ENCODE measurements at regions not wholly inside any gene's neighbourhood (a gene's known extent, or its start where the extent isn't known, plus 50 kb on each side); places are given as distances from the start of the nearest gene placed in this dataset.

DNA sequence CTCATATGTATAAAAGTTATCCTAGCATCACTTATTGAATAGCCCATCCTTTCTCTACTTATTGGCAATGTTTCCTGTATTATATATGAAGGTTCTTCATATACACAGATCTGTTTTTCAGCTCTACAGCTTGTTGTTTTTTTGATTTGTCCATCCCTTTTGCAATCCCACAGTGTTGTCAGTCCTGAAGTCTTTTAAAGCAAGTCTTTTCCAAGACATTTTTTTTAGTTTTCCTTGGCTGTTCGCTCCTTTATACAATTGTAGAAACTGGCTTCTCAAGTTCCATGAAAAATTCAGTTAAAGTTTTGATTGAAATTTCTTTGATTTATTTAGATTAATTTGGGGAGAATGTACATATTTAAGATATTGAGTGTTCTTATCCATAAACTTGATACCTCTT is 295.3 kb upstream of the SORL1-AS1 start:
- TF ChIP-seq, protein P1, sequence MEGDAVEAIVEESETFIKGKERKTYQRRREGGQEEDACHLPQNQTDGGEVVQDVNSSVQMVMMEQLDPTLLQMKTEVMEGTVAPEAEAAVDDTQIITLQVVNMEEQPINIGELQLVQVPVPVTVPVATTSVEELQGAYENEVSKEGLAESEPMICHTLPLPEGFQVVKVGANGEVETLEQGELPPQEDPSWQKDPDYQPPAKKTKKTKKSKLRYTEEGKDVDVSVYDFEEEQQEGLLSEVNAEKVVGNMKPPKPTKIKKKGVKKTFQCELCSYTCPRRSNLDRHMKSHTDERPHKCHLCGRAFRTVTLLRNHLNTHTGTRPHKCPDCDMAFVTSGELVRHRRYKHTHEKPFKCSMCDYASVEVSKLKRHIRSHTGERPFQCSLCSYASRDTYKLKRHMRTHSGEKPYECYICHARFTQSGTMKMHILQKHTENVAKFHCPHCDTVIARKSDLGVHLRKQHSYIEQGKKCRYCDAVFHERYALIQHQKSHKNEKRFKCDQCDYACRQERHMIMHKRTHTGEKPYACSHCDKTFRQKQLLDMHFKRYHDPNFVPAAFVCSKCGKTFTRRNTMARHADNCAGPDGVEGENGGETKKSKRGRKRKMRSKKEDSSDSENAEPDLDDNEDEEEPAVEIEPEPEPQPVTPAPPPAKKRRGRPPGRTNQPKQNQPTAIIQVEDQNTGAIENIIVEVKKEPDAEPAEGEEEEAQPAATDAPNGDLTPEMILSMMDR (optimal IDR thresholded peaks at IDR 0.05 in 1 of 3, IDR thresholded peaks at IDR 0.05 in 1 of 3, conservative IDR thresholded peaks at IDR 0.05 in 1 of 3; ENCODE audit: extremely low read depth in 1 of 3, insufficient read depth in 2 of 3, low read length in 3 of 3): no peak
- no peak for TF ChIP-seq EZH2 (IDR thresholded peaks at IDR 0.05; ENCODE audit: low read length)

Data from keratinocyte (primary cell).